Mesenchymal stem cell (in vitro differentiated cells and primary cell): ENCODE measurements at regions not wholly inside any gene's neighbourhood (a gene's known extent, or its start where the extent isn't known, plus 50 kb on each side); places are given as distances from the start of the nearest gene placed in this dataset.

Experiments
- DNase-seq: peaks from one replicate; pipeline ENCODE4 v3.0.0-alpha.2; 2013
- H2AFZ ChIP-seq: one replicate; pipeline ENCODE4 v1.6.1; 2013; ENCODE audit warnings: low read depth, mild to moderate bottlenecking, control low read depth, inconsistent platforms, low read length, moderate library complexity
- H2AK5ac ChIP-seq: 2 replicates; pipeline ENCODE4 v1.6.1; 2013; ENCODE audit warnings: low read length, moderate library complexity, mild to moderate bottlenecking, inconsistent platforms; ENCODE audit not compliant: severe bottlenecking
- H2BK120ac ChIP-seq: one replicate; pipeline ENCODE4 v1.6.1; 2013; ENCODE audit warnings: low read depth, mild to moderate bottlenecking, inconsistent platforms, low read length, moderate library complexity
- H2BK12ac ChIP-seq, 2 experiments: one replicate each; pipeline ENCODE4 v1.6.1; 2013; ENCODE audit warnings: inconsistent platforms in 2 of 2, low read length in 2 of 2, mild to moderate bottlenecking in 2 of 2, moderate library complexity in 2 of 2, control low read depth in 1 of 2
- H2BK15ac ChIP-seq: one replicate; pipeline ENCODE4 v1.6.1; 2013; ENCODE audit warnings: mild to moderate bottlenecking, low read depth, inconsistent platforms; ENCODE audit not compliant: poor library complexity, severe bottlenecking
- H2BK5ac ChIP-seq: 2 replicates; pipeline ENCODE4 v1.6.1; 2013; ENCODE audit warnings: low read depth, mild to moderate bottlenecking, low read length, control low read depth, inconsistent platforms; ENCODE audit not compliant: poor library complexity, severe bottlenecking
- H3K14ac ChIP-seq, 2 experiments: one replicate each; pipeline ENCODE4 v1.6.1; 2013; ENCODE audit warnings: inconsistent platforms in 2 of 2, low read length in 2 of 2, control low read depth in 1 of 2, mild to moderate bottlenecking in 1 of 2, moderate library complexity in 1 of 2
- H3K18ac ChIP-seq, 2 experiments: one replicate each; pipeline ENCODE4 v1.6.1; 2013; ENCODE audit warnings: inconsistent platforms in 2 of 2, low read length in 2 of 2, control low read depth in 1 of 2, low read depth in 1 of 2, mild to moderate bottlenecking in 1 of 2
- H3K23ac ChIP-seq, 2 experiments: one replicate each; pipeline ENCODE4 v1.6.1; 2013; ENCODE audit warnings: inconsistent platforms in 2 of 2, low read length in 2 of 2, mild to moderate bottlenecking in 2 of 2, moderate library complexity in 2 of 2, control low read depth in 1 of 2
- H3K27ac ChIP-seq: 2 replicates; pipeline ENCODE4 v1.5.1; 2013; ENCODE audit warnings: mild to moderate bottlenecking, moderate library complexity, low read length, control low read depth, inconsistent platforms; ENCODE audit not compliant: poor library complexity, severe bottlenecking
- H3K27me3 ChIP-seq, 2 experiments: 2 replicates each; pipeline versions ENCODE4 v1.6.1 to v1.7.0; 2013; ENCODE audit warnings: low read length in 2 of 2, mild to moderate bottlenecking in 2 of 2, moderate library complexity in 2 of 2, control low read depth in 1 of 2, inconsistent platforms in 1 of 2; ENCODE audit not compliant: control insufficient read depth in 1 of 2, insufficient read depth in 1 of 2
- H3K36me3 ChIP-seq, 2 experiments: 2 replicates each; pipeline versions ENCODE4 v1.6.1 to v1.7.0; 2013; ENCODE audit warnings: low read length in 2 of 2, control low read depth in 1 of 2, inconsistent platforms in 1 of 2, low read depth in 1 of 2, mild to moderate bottlenecking in 1 of 2; ENCODE audit not compliant: insufficient read depth in 2 of 2, control insufficient read depth in 1 of 2
- H3K4ac ChIP-seq, 2 experiments: one replicate each; pipeline ENCODE4 v1.6.1; 2013; ENCODE audit warnings: inconsistent platforms in 2 of 2, low read length in 2 of 2, mild to moderate bottlenecking in 2 of 2, moderate library complexity in 2 of 2, control low read depth in 1 of 2, low read depth in 1 of 2
- H3K4me1 ChIP-seq: 2 replicates; pipeline ENCODE4 v1.6.1; 2013; ENCODE audit warnings: low read depth, low read length, control low read depth; ENCODE audit not compliant: control insufficient read depth, insufficient read depth
- H3K4me2 ChIP-seq: 2 replicates; pipeline ENCODE4 v1.6.1; 2013; ENCODE audit warnings: low read length, mild to moderate bottlenecking, inconsistent platforms; ENCODE audit not compliant: poor library complexity, severe bottlenecking
- H3K4me3 ChIP-seq, 2 experiments: 2 replicates each; pipeline versions ENCODE4 v1.5.1 to v1.7.0; 2013; ENCODE audit warnings: low read length in 2 of 2, mild to moderate bottlenecking in 2 of 2, control low read depth in 1 of 2, low read depth in 1 of 2; ENCODE audit not compliant: insufficient read depth in 1 of 2
- H3K79me1 ChIP-seq: replicated peaks from 2 replicates; pipeline ENCODE4 v1.6.1; 2013; ENCODE audit warnings: mild to moderate bottlenecking, control low read depth, low read length, inconsistent platforms; ENCODE audit not compliant: poor library complexity, severe bottlenecking
- H3K9ac ChIP-seq: 2 replicates; pipeline ENCODE4 v1.7.0; 2013; ENCODE audit warnings: mild to moderate bottlenecking, low read length, moderate library complexity
- H3K9me3 ChIP-seq: 2 replicates; pipeline ENCODE4 v1.7.0; 2013; ENCODE audit warnings: mild to moderate bottlenecking, low read length; ENCODE audit not compliant: control insufficient read depth
- H4K8ac ChIP-seq: one replicate; pipeline ENCODE4 v1.6.1; 2013; ENCODE audit warnings: inconsistent platforms, mild to moderate bottlenecking, low read length, moderate library complexity
- H4K91ac ChIP-seq: one replicate; pipeline ENCODE4 v1.6.1; 2013; ENCODE audit warnings: mild to moderate bottlenecking, low read length, inconsistent platforms
- WGBS: methylation state at CpG from one replicate; pipeline ENCODE4 v1.1.7; 2013; ENCODE audit warnings: mixed read lengths; 5-methylcytosine and 5-hydroxymethylcytosine counted together

DNA sequence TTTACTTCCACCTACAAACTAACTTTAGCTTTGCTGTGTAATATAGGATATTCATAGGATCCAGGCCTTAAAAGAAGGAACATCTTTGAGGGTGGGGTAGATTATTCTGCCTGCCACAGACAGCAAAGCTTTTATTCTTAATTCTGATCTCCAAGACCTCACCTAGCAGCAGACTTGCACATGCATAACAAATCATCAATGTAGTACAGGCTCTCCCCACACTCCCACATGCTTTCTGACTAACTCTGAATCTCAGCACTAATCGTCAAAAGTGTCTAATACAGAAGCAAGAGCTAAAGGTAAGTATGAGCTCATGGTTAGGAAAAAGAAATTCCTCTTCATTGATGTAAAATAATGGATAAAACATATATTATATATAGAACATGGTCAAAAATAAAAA lies 1468.5 kb upstream of the B3GALT2 start:
- no peak overlapping the region for H2AFZ ChIP-seq
- H3K14ac ChIP-seq, result no peak overlapping the region
- H3K18ac ChIP-seq, result no peak overlapping the region
- H2BK15ac ChIP-seq, result no peak overlapping the region
- no peak overlapping the region for H3K23ac ChIP-seq
- H4K91ac ChIP-seq, result no peak overlapping the region
- no peak overlapping the region for H2AK5ac ChIP-seq
- no peak overlapping the region for H3K4me2 ChIP-seq
- no peaks in the 10 kb centered on the region for H3K27me3 ChIP-seq
- H3K27ac ChIP-seq, result no peak overlapping the region
- no peak overlapping the region for H3K4me3 ChIP-seq
- no peak for DNase-seq
- no CpG with 5 or more reads among the region's 1 CpG for WGBS
- H3K4me1 ChIP-seq, result no peaks in the 10 kb centered on the region
- H2BK12ac ChIP-seq, result no peak overlapping the region
- H2BK5ac ChIP-seq, result no peak overlapping the region
- H3K79me1 ChIP-seq, result no peaks in the 10 kb centered on the region
- no peak overlapping the region for H2BK120ac ChIP-seq
- peaks cover 7% of the 10 kb centered on the region for H3K9me3 ChIP-seq
- H4K8ac ChIP-seq, result no peak overlapping the region
- no peak overlapping the region for H3K4ac ChIP-seq
- no peak overlapping the region for H3K9ac ChIP-seq
- no peaks in the 10 kb centered on the region for H3K36me3 ChIP-seq

DNA sequence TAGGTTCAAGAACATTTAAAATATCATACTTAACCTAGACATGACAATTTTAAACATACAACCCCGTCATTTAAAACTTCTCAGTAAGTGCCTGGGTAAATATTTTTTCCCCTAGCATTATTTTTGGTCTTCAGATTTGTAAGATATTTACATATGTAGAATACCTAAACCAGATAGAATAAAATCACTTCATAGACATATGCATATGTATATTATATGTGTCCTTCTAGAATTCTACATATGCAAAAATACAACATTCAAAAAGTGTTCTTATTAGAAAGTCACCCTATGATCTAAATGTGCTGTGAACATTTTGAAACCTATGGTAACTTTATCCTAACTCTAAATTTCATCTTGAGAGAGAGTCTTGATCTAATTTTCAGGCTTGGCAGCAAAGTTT lies 1467.0 kb upstream of the B3GALT2 start:
- Histone ChIP-seq H3K4ac (no peak overlapping the region), H3K27ac (no peak overlapping the region), H3K36me3 (no peaks in the 10 kb centered on the region), H4K8ac (no peak overlapping the region), H3K27me3 (no peaks in the 10 kb centered on the region), H2BK120ac (no peak overlapping the region), H3K18ac (no peak overlapping the region), H3K4me1 (no peaks in the 10 kb centered on the region), H3K23ac (no peak overlapping the region), H3K4me2 (no peak overlapping the region), H3K9ac (no peak overlapping the region), H2BK5ac (no peak overlapping the region), H2AFZ (no peak overlapping the region), H2AK5ac (no peak overlapping the region), H2BK12ac (no peak overlapping the region), H3K9me3 (peaks cover 15% of the 10 kb centered on the region), H3K79me1 (no peaks in the 10 kb centered on the region), H3K14ac (no peak overlapping the region), H4K91ac (no peak overlapping the region), H3K4me3 (no peak overlapping the region), H2BK15ac (no peak overlapping the region)
- no CpG with 5 or more reads among the region's 1 CpG for WGBS
- no peak for DNase-seq

DNA sequence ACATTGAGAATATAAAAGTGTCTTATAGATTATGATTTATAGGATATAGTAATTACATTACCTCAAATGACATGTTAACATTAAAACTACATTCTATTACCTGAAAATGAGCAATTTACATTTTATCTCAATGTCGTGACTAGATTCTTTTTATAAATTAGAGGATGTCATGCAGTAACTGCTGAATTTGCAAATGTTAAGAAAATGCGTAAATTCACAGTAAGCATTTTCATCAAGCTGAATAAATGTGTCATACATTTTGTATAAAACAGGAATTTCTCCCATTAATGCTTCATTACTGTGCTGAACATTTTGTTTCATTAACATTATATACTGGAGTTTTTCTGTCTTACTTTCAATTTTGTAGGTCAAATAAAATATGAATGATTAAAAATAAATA lies 1460.7 kb upstream of the B3GALT2 start:
- Histone ChIP-seq H3K4ac (no peak overlapping the region), H2AK5ac (no peak overlapping the region), H3K9ac (no peak overlapping the region), H4K8ac (no peak overlapping the region), H2BK12ac (no peak overlapping the region), H3K14ac (no peak overlapping the region), H2AFZ (no peak overlapping the region), H3K23ac (no peak overlapping the region), H2BK15ac (no peak overlapping the region), H2BK5ac (no peak overlapping the region), H3K9me3 (peaks cover 11% of the 10 kb centered on the region), H4K91ac (no peak overlapping the region), H3K4me2 (no peak overlapping the region), H3K4me1 (no peaks in the 10 kb centered on the region), H3K36me3 (no peaks in the 10 kb centered on the region), H3K4me3 (no peak overlapping the region), H3K27me3 (no peaks in the 10 kb centered on the region), H3K27ac (no peak overlapping the region), H3K18ac (no peak overlapping the region), H2BK120ac (no peak overlapping the region), H3K79me1 (no peaks in the 10 kb centered on the region)
- WGBS, result no CpG with 5 or more reads among the region's 2 CpGs
- no peak for DNase-seq

DNA sequence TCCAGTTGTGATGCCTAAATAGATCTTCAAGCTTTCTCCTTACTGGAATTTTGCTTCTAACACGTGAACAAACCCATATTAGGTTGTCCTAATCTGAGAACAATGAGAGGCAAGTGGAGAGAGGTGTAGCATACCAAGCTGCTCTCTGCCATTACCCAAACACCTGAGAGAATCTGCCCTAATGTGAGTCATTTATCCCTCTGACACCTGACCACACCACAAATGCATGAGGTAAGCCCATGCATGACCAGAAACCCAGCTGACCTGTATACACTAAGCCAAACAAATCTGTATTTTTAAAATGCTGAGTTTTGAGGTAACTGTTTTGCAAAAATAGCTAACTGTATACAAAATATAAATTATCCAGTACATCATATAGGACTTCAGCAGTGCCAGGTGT lies 1458.1 kb upstream of the B3GALT2 start:
- peaks cover 11% of the 10 kb centered on the region for H3K9me3 ChIP-seq
- H3K79me1 ChIP-seq, result no peaks in the 10 kb centered on the region
- H4K91ac ChIP-seq, result no peak overlapping the region
- 44% methylated on average over 1 of the region's 1 CpG for WGBS
- H3K14ac ChIP-seq, result no peak overlapping the region
- H3K4ac ChIP-seq, result no peak overlapping the region
- H2BK12ac ChIP-seq, result no peak overlapping the region
- no peak overlapping the region for H2BK5ac ChIP-seq
- no peak overlapping the region for H3K23ac ChIP-seq
- H2AK5ac ChIP-seq, result no peak overlapping the region
- H2AFZ ChIP-seq, result no peak overlapping the region
- H2BK120ac ChIP-seq, result no peak overlapping the region
- H2BK15ac ChIP-seq, result no peak overlapping the region
- no peak overlapping the region for H3K4me2 ChIP-seq
- no peaks in the 10 kb centered on the region for H3K36me3 ChIP-seq
- no peak for DNase-seq
- H3K4me1 ChIP-seq, result no peaks in the 10 kb centered on the region
- H3K18ac ChIP-seq, result no peak overlapping the region
- no peak overlapping the region for H3K9ac ChIP-seq
- H3K4me3 ChIP-seq, result no peak overlapping the region
- H3K27me3 ChIP-seq, result no peaks in the 10 kb centered on the region
- no peak overlapping the region for H4K8ac ChIP-seq
- H3K27ac ChIP-seq, result no peak overlapping the region
